ENCODE measurements at regions not wholly inside any gene's neighbourhood (a gene's known extent, or its start where the extent isn't known, plus 50 kb on each side); places are given as distances from the start of the nearest gene placed in this dataset.

DNA sequence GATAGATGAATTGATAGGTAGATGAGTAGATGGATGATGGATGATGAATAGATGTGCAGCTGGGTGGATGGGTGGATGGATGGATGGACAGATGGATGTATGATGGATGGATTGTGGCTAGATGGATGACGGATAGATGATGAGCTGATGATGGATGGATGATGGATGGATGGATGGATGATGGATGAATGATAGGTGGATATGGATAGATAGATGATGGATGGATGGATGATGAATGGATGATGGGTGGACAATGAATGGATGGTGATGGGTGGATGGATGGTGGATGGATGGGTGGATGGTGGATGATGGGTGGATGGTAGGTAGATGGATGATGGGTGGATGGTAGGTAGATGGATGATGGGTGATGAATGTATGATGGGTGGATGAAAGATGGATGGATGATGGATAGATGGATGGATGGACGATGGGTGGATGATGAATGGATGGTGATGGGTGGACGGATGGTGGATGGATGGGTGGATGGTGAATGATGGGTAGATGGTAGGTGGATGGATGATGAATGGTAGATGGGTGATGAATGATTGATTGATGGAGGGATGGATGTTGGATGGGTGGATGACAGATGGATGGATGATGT lies 1261.7 kb downstream of the BRD1 start:
- no peak for TF ChIP-seq ZFP3 (CRISPR knock-in tag; IDR thresholded peaks at IDR 0.05)
- TF ChIP-seq PPARA (CRISPR knock-in tag; IDR thresholded peaks at IDR 0.05; ENCODE audit: borderline replicate concordance) = no peak
- no peak for TF ChIP-seq TCF4 (CRISPR knock-in tag; IDR thresholded peaks at IDR 0.05; ENCODE audit: borderline replicate concordance)
- no peak for TF ChIP-seq ISL1 (CRISPR knock-in tag; IDR thresholded peaks at IDR 0.05)
- TF ChIP-seq BACH2 (CRISPR knock-in tag; IDR thresholded peaks at IDR 0.05; ENCODE audit: borderline replicate concordance) = no peak
- TF ChIP-seq RARB (CRISPR knock-in tag; IDR thresholded peaks at IDR 0.05) = no peak
- TF ChIP-seq TOX (CRISPR knock-in tag; IDR thresholded peaks at IDR 0.05; ENCODE audit: borderline replicate concordance) = no peak
- no peak for TF ChIP-seq CSDC2 (CRISPR knock-in tag; IDR thresholded peaks at IDR 0.05)
- TF ChIP-seq, protein P1, sequence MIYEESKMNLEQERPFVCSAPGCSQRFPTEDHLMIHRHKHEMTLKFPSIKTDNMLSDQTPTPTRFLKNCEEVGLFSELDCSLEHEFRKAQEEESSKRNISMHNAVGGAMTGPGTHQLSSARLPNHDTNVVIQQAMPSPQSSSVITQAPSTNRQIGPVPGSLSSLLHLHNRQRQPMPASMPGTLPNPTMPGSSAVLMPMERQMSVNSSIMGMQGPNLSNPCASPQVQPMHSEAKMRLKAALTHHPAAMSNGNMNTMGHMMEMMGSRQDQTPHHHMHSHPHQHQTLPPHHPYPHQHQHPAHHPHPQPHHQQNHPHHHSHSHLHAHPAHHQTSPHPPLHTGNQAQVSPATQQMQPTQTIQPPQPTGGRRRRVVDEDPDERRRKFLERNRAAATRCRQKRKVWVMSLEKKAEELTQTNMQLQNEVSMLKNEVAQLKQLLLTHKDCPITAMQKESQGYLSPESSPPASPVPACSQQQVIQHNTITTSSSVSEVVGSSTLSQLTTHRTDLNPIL (CRISPR knock-in tag; IDR thresholded peaks at IDR 0.05; ENCODE audit: low read depth) = no peak
- no peak for TF ChIP-seq CSRNP3 (CRISPR knock-in tag; IDR thresholded peaks at IDR 0.05)
- no peak for TF ChIP-seq SNAI2 (CRISPR knock-in tag; IDR thresholded peaks at IDR 0.05)
- TF ChIP-seq POU6F1 (CRISPR knock-in tag; IDR thresholded peaks at IDR 0.05; ENCODE audit: borderline replicate concordance, low read depth) = no peak
- no peak for TF ChIP-seq ARNTL (CRISPR knock-in tag; IDR thresholded peaks at IDR 0.05; ENCODE audit: borderline replicate concordance, low read depth)
- no peak for ATAC-seq

DNA sequence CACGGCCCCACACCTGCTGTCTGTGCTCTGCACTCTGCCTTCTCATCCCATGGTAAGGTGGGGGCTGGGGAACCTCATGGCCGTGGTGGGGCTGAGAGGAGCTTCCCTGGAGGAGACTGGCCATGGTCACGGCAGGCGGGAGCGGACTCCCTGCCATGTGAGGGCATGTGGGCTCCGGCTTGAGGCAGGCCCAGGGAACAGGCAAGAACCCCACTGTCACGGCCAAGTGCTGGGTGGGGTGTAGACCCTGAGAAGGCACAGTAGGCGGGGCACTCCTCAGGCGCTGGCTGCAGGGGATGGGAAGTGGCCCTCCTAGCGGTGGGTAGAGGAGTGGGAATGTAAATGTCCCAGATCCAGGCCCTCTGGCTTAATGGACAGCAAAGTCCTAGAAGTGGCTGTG lies 1262.7 kb downstream of the BRD1 start:
- no peak for TF ChIP-seq CSDC2 (CRISPR knock-in tag; IDR thresholded peaks at IDR 0.05)
- no peak for TF ChIP-seq BACH2 (CRISPR knock-in tag; IDR thresholded peaks at IDR 0.05; ENCODE audit: borderline replicate concordance)
- no peak for TF ChIP-seq CSRNP3 (CRISPR knock-in tag; IDR thresholded peaks at IDR 0.05)
- no peak for ATAC-seq

- ATAC-seq = no peak
- TF ChIP-seq, protein P2, sequence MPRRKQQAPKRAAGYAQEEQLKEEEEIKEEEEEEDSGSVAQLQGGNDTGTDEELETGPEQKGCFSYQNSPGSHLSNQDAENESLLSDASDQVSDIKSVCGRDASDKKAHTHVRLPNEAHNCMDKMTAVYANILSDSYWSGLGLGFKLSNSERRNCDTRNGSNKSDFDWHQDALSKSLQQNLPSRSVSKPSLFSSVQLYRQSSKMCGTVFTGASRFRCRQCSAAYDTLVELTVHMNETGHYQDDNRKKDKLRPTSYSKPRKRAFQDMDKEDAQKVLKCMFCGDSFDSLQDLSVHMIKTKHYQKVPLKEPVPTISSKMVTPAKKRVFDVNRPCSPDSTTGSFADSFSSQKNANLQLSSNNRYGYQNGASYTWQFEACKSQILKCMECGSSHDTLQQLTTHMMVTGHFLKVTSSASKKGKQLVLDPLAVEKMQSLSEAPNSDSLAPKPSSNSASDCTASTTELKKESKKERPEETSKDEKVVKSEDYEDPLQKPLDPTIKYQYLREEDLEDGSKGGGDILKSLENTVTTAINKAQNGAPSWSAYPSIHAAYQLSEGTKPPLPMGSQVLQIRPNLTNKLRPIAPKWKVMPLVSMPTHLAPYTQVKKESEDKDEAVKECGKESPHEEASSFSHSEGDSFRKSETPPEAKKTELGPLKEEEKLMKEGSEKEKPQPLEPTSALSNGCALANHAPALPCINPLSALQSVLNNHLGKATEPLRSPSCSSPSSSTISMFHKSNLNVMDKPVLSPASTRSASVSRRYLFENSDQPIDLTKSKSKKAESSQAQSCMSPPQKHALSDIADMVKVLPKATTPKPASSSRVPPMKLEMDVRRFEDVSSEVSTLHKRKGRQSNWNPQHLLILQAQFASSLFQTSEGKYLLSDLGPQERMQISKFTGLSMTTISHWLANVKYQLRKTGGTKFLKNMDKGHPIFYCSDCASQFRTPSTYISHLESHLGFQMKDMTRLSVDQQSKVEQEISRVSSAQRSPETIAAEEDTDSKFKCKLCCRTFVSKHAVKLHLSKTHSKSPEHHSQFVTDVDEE (CRISPR knock-in tag; IDR thresholded peaks at IDR 0.05) = no peak
- no peak for TF ChIP-seq CSRNP3 (CRISPR knock-in tag; IDR thresholded peaks at IDR 0.05)
- TF ChIP-seq ZNF8 (CRISPR knock-in tag; IDR thresholded peaks at IDR 0.05) = no peak
- TF ChIP-seq ZFP30 (CRISPR knock-in tag; IDR thresholded peaks at IDR 0.05) = no peak
- TF ChIP-seq ZNF70 (CRISPR knock-in tag; IDR thresholded peaks at IDR 0.05) = no peak
- TF ChIP-seq PPARA (CRISPR knock-in tag; IDR thresholded peaks at IDR 0.05; ENCODE audit: borderline replicate concordance) = no peak
- TF ChIP-seq TOX (CRISPR knock-in tag; IDR thresholded peaks at IDR 0.05; ENCODE audit: borderline replicate concordance) = no peak
- no peak for TF ChIP-seq POU6F1 (CRISPR knock-in tag; IDR thresholded peaks at IDR 0.05; ENCODE audit: borderline replicate concordance, low read depth)
- no peak for TF ChIP-seq ESRRG (CRISPR knock-in tag; IDR thresholded peaks at IDR 0.05)
- TF ChIP-seq ZC3H10 (CRISPR knock-in tag; IDR thresholded peaks at IDR 0.05) = no peak
- no peak for TF ChIP-seq SNAI2 (CRISPR knock-in tag; IDR thresholded peaks at IDR 0.05)
- TF ChIP-seq, protein P1 (CRISPR knock-in tag; IDR thresholded peaks at IDR 0.05; ENCODE audit: low read depth) = no peak
- no peak for TF ChIP-seq OSR1 (CRISPR knock-in tag; IDR thresholded peaks at IDR 0.05)
- TF ChIP-seq CSDC2 (CRISPR knock-in tag; IDR thresholded peaks at IDR 0.05) = no peak
- no peak for TF ChIP-seq RARB (CRISPR knock-in tag; IDR thresholded peaks at IDR 0.05)
- TF ChIP-seq ARNTL (CRISPR knock-in tag; IDR thresholded peaks at IDR 0.05; ENCODE audit: borderline replicate concordance, low read depth) = no peak
- TF ChIP-seq, protein P3, sequence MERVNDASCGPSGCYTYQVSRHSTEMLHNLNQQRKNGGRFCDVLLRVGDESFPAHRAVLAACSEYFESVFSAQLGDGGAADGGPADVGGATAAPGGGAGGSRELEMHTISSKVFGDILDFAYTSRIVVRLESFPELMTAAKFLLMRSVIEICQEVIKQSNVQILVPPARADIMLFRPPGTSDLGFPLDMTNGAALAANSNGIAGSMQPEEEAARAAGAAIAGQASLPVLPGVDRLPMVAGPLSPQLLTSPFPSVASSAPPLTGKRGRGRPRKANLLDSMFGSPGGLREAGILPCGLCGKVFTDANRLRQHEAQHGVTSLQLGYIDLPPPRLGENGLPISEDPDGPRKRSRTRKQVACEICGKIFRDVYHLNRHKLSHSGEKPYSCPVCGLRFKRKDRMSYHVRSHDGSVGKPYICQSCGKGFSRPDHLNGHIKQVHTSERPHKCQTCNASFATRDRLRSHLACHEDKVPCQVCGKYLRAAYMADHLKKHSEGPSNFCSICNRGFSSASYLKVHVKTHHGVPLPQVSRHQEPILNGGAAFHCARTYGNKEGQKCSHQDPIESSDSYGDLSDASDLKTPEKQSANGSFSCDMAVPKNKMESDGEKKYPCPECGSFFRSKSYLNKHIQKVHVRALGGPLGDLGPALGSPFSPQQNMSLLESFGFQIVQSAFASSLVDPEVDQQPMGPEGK (CRISPR knock-in tag; IDR thresholded peaks at IDR 0.05; ENCODE audit: borderline replicate concordance) = no peak
Observed at GRCh38 chr22:48563966-48564330, 1263.7 kb downstream of the BRD1 start.

Measured in SK-N-SH treated with all-trans-retinoic acid at 6 μM for 48 hours (cell line).